Stimulated activated CD4-positive, alpha-beta T cell treated with anti-CD3 and anti-CD28 coated beads, TNF-alpha, amount 100 ng/mL, for 1 hour (primary cell): ENCODE measurements at regions not wholly inside any gene's neighbourhood (a gene's known extent, or its start where the extent isn't known, plus 50 kb on each side); places are given as distances from the start of the nearest gene placed in this dataset.

ENCODE experiments used
- DNase-seq, 3 donors: peaks; one replicate each; pipeline ENCODE4 v3.0.0-alpha.2; 2020; ENCODE audit warnings: low read depth in 3 of 3, low spot score in 1 of 3

GRCh38 chr1:194223596-194223995, 1037.2 kb upstream of the B3GALT2 start:
- DNase-seq = no peak

- no peak for DNase-seq
These were observed 1029.0 kb upstream of the B3GALT2 start for GRCh38 chr1:194215448-194215847.

- DNase-seq = no peak
These were observed 1028.3 kb upstream of the B3GALT2 start for GRCh38 chr1:194214735-194215134.

- DNase-seq = no peak
These were observed 1023.5 kb upstream of the B3GALT2 start for GRCh38 chr1:194209920-194210319.

- DNase-seq = no peak
These were observed 1022.3 kb upstream of the B3GALT2 start for GRCh38 chr1:194208674-194209073.

- DNase-seq = no peak
These were observed 1010.1 kb upstream of the B3GALT2 start for GRCh38 chr1:194196562-194196961.

GRCh38 chr1:194194724-194195123, 1008.3 kb upstream of the B3GALT2 start:
- DNase-seq = no peak

GRCh38 chr1:194184974-194185373, 998.6 kb upstream of the B3GALT2 start:
- no peak for DNase-seq

- DNase-seq = no peak
These were observed 998.0 kb upstream of the B3GALT2 start for GRCh38 chr1:194184425-194184824.

GRCh38 chr1:194181845-194182244, 995.4 kb upstream of the B3GALT2 start:
- DNase-seq = no peak

GRCh38 chr1:194176212-194176611, 989.8 kb upstream of the B3GALT2 start:
- no peak for DNase-seq

- no peak for DNase-seq
These were observed 988.8 kb upstream of the B3GALT2 start for GRCh38 chr1:194175251-194175650.

GRCh38 chr1:194174528-194174927, 988.1 kb upstream of the B3GALT2 start:
- DNase-seq = no peak

- DNase-seq = no peak
These were observed 985.2 kb upstream of the B3GALT2 start for GRCh38 chr1:194171596-194171995.

- no peak for DNase-seq
These were observed 981.7 kb upstream of the B3GALT2 start for GRCh38 chr1:194167956-194168640.

GRCh38 chr1:194164755-194165154, 978.3 kb upstream of the B3GALT2 start:
- no peak for DNase-seq

GRCh38 chr1:194161591-194161990, 975.2 kb upstream of the B3GALT2 start:
- DNase-seq = no peak

- no peak for DNase-seq
These were observed 973.5 kb upstream of the B3GALT2 start for GRCh38 chr1:194159941-194160340.

GRCh38 chr1:194155962-194156361, 969.5 kb upstream of the B3GALT2 start:
- DNase-seq = no peak

- no peak for DNase-seq
These were observed 964.6 kb upstream of the B3GALT2 start for GRCh38 chr1:194151056-194151455.

- DNase-seq = no peak
These were observed 963.8 kb upstream of the B3GALT2 start for GRCh38 chr1:194150242-194150641.

GRCh38 chr1:194133152-194133551, 946.7 kb upstream of the B3GALT2 start:
- no peak for DNase-seq

- no peak for DNase-seq
These were observed 931.7 kb upstream of the B3GALT2 start for GRCh38 chr1:194118086-194118485.
